Erythroblast (primary cell): ENCODE measurements at regions not wholly inside any gene's neighbourhood (a gene's known extent, or its start where the extent isn't known, plus 50 kb on each side); places are given as distances from the start of the nearest gene placed in this dataset.

Experiments
- GATA1 ChIP-seq: IDR thresholded peaks from 2 replicates; pipeline ENCODE4 v1.6.1; 2011; ENCODE audit warnings: low read depth, mild to moderate bottlenecking, control low read depth, low read length, moderate library complexity
- POLR2A ChIP-seq: IDR thresholded peaks from 2 replicates; pipeline ENCODE4 v1.6.1; 2011; ENCODE audit warnings: mild to moderate bottlenecking, low read length

DNA sequence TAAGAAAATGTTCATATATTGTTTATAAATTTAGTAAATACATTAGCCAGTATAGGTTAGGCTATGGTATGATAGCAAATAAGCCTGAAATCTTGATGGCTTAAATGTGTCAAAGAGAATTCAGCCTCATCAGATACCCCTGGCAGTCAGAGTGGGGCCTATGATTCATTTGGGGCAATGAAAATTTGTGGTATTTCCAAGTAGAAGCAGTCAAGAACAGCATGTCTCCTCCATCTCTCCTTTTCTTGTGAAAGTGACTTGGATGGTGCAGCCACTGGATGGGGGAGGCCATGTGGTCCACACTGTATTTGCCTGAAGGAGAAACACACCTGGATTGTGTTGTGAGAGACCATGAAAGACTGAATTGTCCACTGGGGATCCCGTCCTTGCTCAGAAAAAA, 82.7 kb downstream of the DLEU7 start:
- TF ChIP-seq POLR2A (no peak), GATA1 (no peak)
